22Rv1 (cell line): ENCODE measurements at regions not wholly inside any gene's neighbourhood (a gene's known extent, or its start where the extent isn't known, plus 50 kb on each side); places are given as distances from the start of the nearest gene placed in this dataset.

Source experiments
- ZFX ChIP-seq: fragments of 450-650 bp; IDR thresholded peaks from 2 replicates; pipeline ENCODE4 v1.6.1; 2017; ENCODE audit warnings: antibody characterized with exemption, borderline replicate concordance
- TF ChIP-seq, protein P1 (sequence below): fragments of 450-650 bp; IDR thresholded peaks from 2 replicates; pipeline ENCODE4 v1.5.1; 2017; ENCODE audit warnings: mild to moderate bottlenecking

DNA sequence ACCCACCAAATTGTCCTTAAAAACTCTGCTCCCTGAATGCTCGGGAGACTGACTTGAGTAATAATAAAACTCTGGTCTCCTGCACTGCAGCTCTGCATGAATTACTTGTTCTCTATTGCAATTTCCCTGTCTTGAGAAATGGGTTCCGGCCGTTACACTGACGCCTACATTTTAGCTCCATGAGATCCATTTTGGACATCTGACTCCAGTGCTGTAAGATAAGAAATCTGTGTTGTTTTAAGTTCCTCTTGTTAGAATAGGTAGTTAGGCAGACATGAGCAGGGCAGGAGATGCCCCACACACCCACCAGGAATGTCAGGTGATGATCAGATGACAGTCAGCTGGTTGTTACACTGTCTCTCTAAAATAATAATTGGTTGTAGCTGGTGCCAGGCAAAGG, 125.8 kb upstream of the SHB start:
- TF ChIP-seq, protein P1, sequence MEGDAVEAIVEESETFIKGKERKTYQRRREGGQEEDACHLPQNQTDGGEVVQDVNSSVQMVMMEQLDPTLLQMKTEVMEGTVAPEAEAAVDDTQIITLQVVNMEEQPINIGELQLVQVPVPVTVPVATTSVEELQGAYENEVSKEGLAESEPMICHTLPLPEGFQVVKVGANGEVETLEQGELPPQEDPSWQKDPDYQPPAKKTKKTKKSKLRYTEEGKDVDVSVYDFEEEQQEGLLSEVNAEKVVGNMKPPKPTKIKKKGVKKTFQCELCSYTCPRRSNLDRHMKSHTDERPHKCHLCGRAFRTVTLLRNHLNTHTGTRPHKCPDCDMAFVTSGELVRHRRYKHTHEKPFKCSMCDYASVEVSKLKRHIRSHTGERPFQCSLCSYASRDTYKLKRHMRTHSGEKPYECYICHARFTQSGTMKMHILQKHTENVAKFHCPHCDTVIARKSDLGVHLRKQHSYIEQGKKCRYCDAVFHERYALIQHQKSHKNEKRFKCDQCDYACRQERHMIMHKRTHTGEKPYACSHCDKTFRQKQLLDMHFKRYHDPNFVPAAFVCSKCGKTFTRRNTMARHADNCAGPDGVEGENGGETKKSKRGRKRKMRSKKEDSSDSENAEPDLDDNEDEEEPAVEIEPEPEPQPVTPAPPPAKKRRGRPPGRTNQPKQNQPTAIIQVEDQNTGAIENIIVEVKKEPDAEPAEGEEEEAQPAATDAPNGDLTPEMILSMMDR = no peak
- TF ChIP-seq ZFX = no peak
